ENCODE measurements at regions not wholly inside any gene's neighbourhood (a gene's known extent, or its start where the extent isn't known, plus 50 kb on each side); places are given as distances from the start of the nearest gene placed in this dataset.

DNA sequence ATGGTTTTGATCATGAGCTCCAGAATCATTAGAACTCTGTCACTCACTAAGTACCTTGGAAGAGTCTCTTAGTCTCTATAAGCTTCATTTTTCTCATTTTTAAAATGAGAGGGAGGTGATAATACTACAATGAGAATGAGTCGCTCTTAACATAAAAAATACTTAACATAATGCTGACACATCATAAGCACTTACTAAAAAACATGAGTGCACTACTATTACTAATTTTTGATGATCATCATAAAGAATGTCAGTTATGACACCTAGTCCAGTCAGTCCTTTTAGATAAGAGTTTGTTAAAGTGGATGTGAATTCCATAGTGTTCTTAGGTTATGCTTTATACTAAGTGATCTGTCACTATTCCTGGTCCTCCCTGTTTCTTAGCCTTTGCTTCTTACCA lies 200.4 kb upstream of the SLC24A2 start:
- TF ChIP-seq, protein P1, sequence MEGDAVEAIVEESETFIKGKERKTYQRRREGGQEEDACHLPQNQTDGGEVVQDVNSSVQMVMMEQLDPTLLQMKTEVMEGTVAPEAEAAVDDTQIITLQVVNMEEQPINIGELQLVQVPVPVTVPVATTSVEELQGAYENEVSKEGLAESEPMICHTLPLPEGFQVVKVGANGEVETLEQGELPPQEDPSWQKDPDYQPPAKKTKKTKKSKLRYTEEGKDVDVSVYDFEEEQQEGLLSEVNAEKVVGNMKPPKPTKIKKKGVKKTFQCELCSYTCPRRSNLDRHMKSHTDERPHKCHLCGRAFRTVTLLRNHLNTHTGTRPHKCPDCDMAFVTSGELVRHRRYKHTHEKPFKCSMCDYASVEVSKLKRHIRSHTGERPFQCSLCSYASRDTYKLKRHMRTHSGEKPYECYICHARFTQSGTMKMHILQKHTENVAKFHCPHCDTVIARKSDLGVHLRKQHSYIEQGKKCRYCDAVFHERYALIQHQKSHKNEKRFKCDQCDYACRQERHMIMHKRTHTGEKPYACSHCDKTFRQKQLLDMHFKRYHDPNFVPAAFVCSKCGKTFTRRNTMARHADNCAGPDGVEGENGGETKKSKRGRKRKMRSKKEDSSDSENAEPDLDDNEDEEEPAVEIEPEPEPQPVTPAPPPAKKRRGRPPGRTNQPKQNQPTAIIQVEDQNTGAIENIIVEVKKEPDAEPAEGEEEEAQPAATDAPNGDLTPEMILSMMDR (IDR thresholded peaks at IDR 0.05): no peak
- no peak for TF ChIP-seq EZH2 (IDR thresholded peaks at IDR 0.05)

Measured in neural progenitor cell (in vitro differentiated cells).